SK-N-SH (cell line): ENCODE measurements at regions not wholly inside any gene's neighbourhood (a gene's known extent, or its start where the extent isn't known, plus 50 kb on each side); places are given as distances from the start of the nearest gene placed in this dataset.

Source experiments
- CTCF ChIA-PET: fragments of 300-600, 350-600 bp; formaldehyde crosslinking; extraction: SDS; loops from one replicate; lab custom pipeline; 2021; lab: Yijun Ruan, JAX
- POLR2A ChIA-PET: fragments of 350-600 bp; sonication (Branson Sonifier 250); formaldehyde crosslinking; extraction: SDS; loops from one replicate; lab custom pipeline; 2020; ENCODE audit warnings: antibody characterized with exemption, inconsistent platforms; lab: Yijun Ruan, JAX
- DNase-seq: peaks from one replicate; pipeline ENCODE4 v3.0.0; 2012
- H2AFZ ChIP-seq: fragments of 200-600 bp; sonication (generic); 2 replicates; pipeline ENCODE4 v1.8.1; 2016; ENCODE audit warnings: antibody characterized with exemption, mild to moderate bottlenecking, low read depth
- H3F3A ChIP-seq: fragments of 200-600 bp; sonication (generic); replicated peaks from 2 replicates; pipeline ENCODE3; 2016; ENCODE audit warnings: antibody characterized with exemption, mild to moderate bottlenecking; ENCODE audit not compliant: insufficient read depth
- H3K27ac ChIP-seq, 2 experiments: fragments of 200-500 bp in 1 of 2; fragments of 200-600 bp in 1 of 2; sonication (Bioruptor generic) in 1 of 2; sonication (generic), shearing (Covaris generic) in 1 of 2; 2 replicates each; pipeline versions ENCODE4 v1.5.1 to v1.6.1; 2014 to 2016; ENCODE audit warnings: low read depth in 2 of 2, inconsistent platforms in 1 of 2, low read length in 1 of 2, mild to moderate bottlenecking in 1 of 2, mixed read lengths in 1 of 2
- H3K27me3 ChIP-seq: fragments of 200-600 bp; sonication (generic), shearing (Covaris generic); 2 replicates; pipeline ENCODE4 v1.6.1; 2016; ENCODE audit warnings: mixed run types; ENCODE audit not compliant: insufficient read depth
- H3K36me3 ChIP-seq, 2 experiments: fragments of 200-500 bp in 1 of 2; fragments of 200-600 bp in 1 of 2; sonication (Bioruptor generic) in 1 of 2; sonication (generic) in 1 of 2; replicated peaks in 1 of 2; 2 replicates each; pipeline versions ENCODE3 to v1.5.1; 2014 to 2016; ENCODE audit warnings: low read length in 1 of 2, mild to moderate bottlenecking in 1 of 2; ENCODE audit not compliant: insufficient read depth in 2 of 2, control insufficient read depth in 1 of 2
- H3K4me1 ChIP-seq, 2 experiments: fragments of 200-500 bp in 1 of 2; fragments of 200-600 bp in 1 of 2; sonication (Bioruptor generic) in 1 of 2; sonication (generic), shearing (Covaris generic) in 1 of 2; 2 replicates each; pipeline versions ENCODE4 v1.5.1 to v1.6.1; 2014 to 2016; ENCODE audit warnings: low read depth in 1 of 2, low read length in 1 of 2, mixed run types in 1 of 2; ENCODE audit not compliant: insufficient read depth in 2 of 2, control insufficient read depth in 1 of 2
- H3K4me2 ChIP-seq: fragments of 200-600 bp; sonication (generic), shearing (Covaris generic); 2 replicates; pipeline ENCODE4 v1.6.1; 2017; ENCODE audit warnings: mixed run types
- H3K4me3 ChIP-seq, 2 experiments: fragments of 200-500 bp in 1 of 2; fragments of 200-600 bp in 1 of 2; sonication (Bioruptor generic) in 1 of 2; sonication (generic), shearing (Covaris generic) in 1 of 2; 2 replicates each; pipeline versions ENCODE4 v1.5.1 to v1.8.1; 2014 to 2016; ENCODE audit warnings: low read depth in 2 of 2, inconsistent platforms in 1 of 2, low read length in 1 of 2, mild to moderate bottlenecking in 1 of 2, mixed read lengths in 1 of 2, moderate library complexity in 1 of 2
- H3K79me2 ChIP-seq: fragments of 200-600 bp; sonication (generic); 2 replicates; pipeline ENCODE4 v1.8.1; 2017; ENCODE audit warnings: mild to moderate bottlenecking; ENCODE audit not compliant: insufficient read depth
- H3K9ac ChIP-seq: fragments of 200-600 bp; sonication (generic); 2 replicates; pipeline ENCODE4 v1.6.1; 2017; ENCODE audit warnings: mixed run types
- H3K9me2 ChIP-seq: fragments of 200-600 bp; sonication (generic); 2 replicates; pipeline ENCODE4 v1.6.1; 2017; ENCODE audit warnings: mixed run types
- H3K9me3 ChIP-seq: fragments of 200-600 bp; sonication (generic); 2 replicates; pipeline ENCODE4 v1.6.1; 2017; ENCODE audit warnings: mixed run types, mild to moderate bottlenecking, moderate library complexity
- H4K20me1 ChIP-seq: fragments of 200-600 bp; sonication (generic); 2 replicates; pipeline ENCODE4 v1.6.1; 2017; ENCODE audit warnings: mild to moderate bottlenecking, mixed run types; ENCODE audit not compliant: insufficient read depth
- CHD2 ChIP-seq: fragments of 150-350 bp; IDR thresholded peaks from 2 replicates; pipeline ENCODE4 v1.6.1; 2018; ENCODE audit warnings: low read length; ENCODE audit not compliant: partially characterized antibody
- CTCF ChIP-seq: fragments of 200-600 bp; sonication (generic); IDR thresholded peaks from 2 replicates; pipeline ENCODE4 v1.6.1; 2017; ENCODE audit warnings: antibody characterized with exemption, mild to moderate bottlenecking, moderate library complexity
- ELF1 ChIP-seq: IDR thresholded peaks from 2 replicates; pipeline ENCODE4 v1.4.0; 2012
- EP300 ChIP-seq, 2 experiments: IDR thresholded peaks; 2 replicates each; pipeline versions ENCODE4 v1.4.0 to v1.6.1; 2012; ENCODE audit warnings: borderline replicate concordance in 1 of 2, low read depth in 1 of 2, low read length in 1 of 2
- EZH2phosphoT487 ChIP-seq: fragments of 200-600 bp; sonication (generic); IDR thresholded peaks from 2 replicates; pipeline ENCODE4 v1.6.1; 2017; ENCODE audit warnings: low read depth, mixed run types, mild to moderate bottlenecking, antibody characterized with exemption, moderate library complexity, borderline replicate concordance
- FOXJ3 ChIP-seq: sonication (generic); formaldehyde crosslinking; IDR thresholded peaks from 2 replicates; pipeline ENCODE4 v1.5.1; 2020; ENCODE audit warnings: mild to moderate bottlenecking, missing genetic modification reagents
- FOXM1 ChIP-seq: IDR thresholded peaks from 2 replicates; pipeline ENCODE4 v1.4.0; 2012; ENCODE audit warnings: low read depth, mild to moderate bottlenecking
- GATA2 ChIP-seq: sonication (generic); formaldehyde crosslinking; IDR thresholded peaks from 2 replicates; pipeline ENCODE4 v1.5.0; 2020; ENCODE audit warnings: mild to moderate bottlenecking, missing genetic modification reagents
- JUND ChIP-seq: IDR thresholded peaks from 2 replicates; pipeline ENCODE4 v1.4.0; 2012
- MAX ChIP-seq: IDR thresholded peaks from 2 replicates; pipeline ENCODE4 v1.4.0; 2012; ENCODE audit warnings: low read depth
- MEF2A ChIP-seq: IDR thresholded peaks from 2 replicates; pipeline ENCODE4 v1.4.0; 2012; ENCODE audit warnings: low read depth, borderline replicate concordance
- MXI1 ChIP-seq: IDR thresholded peaks from 2 replicates; pipeline ENCODE4 v1.6.1; 2012; ENCODE audit warnings: mild to moderate bottlenecking, low read depth, low read length, improper control_type of control experiment
- NFIC ChIP-seq: IDR thresholded peaks from 2 replicates; pipeline ENCODE4 v1.4.0; 2012; ENCODE audit warnings: borderline replicate concordance
- NRF1 ChIP-seq: IDR thresholded peaks from 2 replicates; pipeline ENCODE4 v1.6.1; 2012; ENCODE audit warnings: low read depth, mild to moderate bottlenecking, low read length
- RAD21 ChIP-seq: IDR thresholded peaks from 2 replicates; pipeline ENCODE4 v1.6.1; 2012; ENCODE audit warnings: mild to moderate bottlenecking, low read length
- RCOR1 ChIP-seq: fragments of 150-350 bp; IDR thresholded peaks from 2 replicates; pipeline ENCODE4 v1.6.1; 2017; ENCODE audit warnings: antibody characterized with exemption, low read length
- REST ChIP-seq: IDR thresholded peaks from 2 replicates; pipeline ENCODE4 v1.6.1; 2012; ENCODE audit warnings: mild to moderate bottlenecking, low read depth, low read length, moderate library complexity
- RFX5 ChIP-seq: IDR thresholded peaks from 2 replicates; pipeline ENCODE4 v1.6.1; 2012; ENCODE audit warnings: mild to moderate bottlenecking, improper control_type of control experiment, low read length
- SMC3 ChIP-seq: IDR thresholded peaks from 2 replicates; pipeline ENCODE4 v1.6.1; 2012; ENCODE audit warnings: low read depth, low read length, improper control_type of control experiment
- TAF1 ChIP-seq: IDR thresholded peaks from 2 replicates; pipeline ENCODE4 v1.6.1; 2012; ENCODE audit warnings: low read depth, mild to moderate bottlenecking, low read length, moderate library complexity, borderline replicate concordance
- TCF12 ChIP-seq: IDR thresholded peaks from 2 replicates; pipeline ENCODE4 v1.4.0; 2012
- TEAD4 ChIP-seq: IDR thresholded peaks from 2 replicates; pipeline ENCODE4 v1.4.0; 2012; ENCODE audit warnings: mild to moderate bottlenecking, borderline replicate concordance; ENCODE audit not compliant: insufficient read depth
- USF1 ChIP-seq: IDR thresholded peaks from 2 replicates; pipeline ENCODE4 v1.4.0; 2012; ENCODE audit warnings: low read depth, borderline replicate concordance
- ZBTB33 ChIP-seq: IDR thresholded peaks from 2 replicates; pipeline ENCODE4 v1.4.0; 2012; ENCODE audit warnings: low read depth, borderline replicate concordance
- WGBS: methylation state at CpG from one replicate; pipeline ENCODE4 v1.1.6; 2017; ENCODE audit warnings: low lambda C conversion rate; 5-methylcytosine and 5-hydroxymethylcytosine counted together

GRCh38 chr9:106287091-106287631, 575.8 kb upstream of the ZNF462 start:
- H3K4me3 ChIP-seq, result no peak overlapping the region; a peak in 1 of 4 replicates
- no peak overlapping the region for H2AFZ ChIP-seq
- H3K4me2 ChIP-seq, result no peak overlapping the region
- no peaks in the 10 kb centered on the region for H4K20me1 ChIP-seq
- H3K27me3 ChIP-seq, result no peaks in the 10 kb centered on the region
- H3K9me3 ChIP-seq, result no peaks in the 10 kb centered on the region
- no peaks in the 10 kb centered on the region for H3K9me2 ChIP-seq
- ChIA-PET POLR2A (no interaction called here), CTCF (interaction anchor here (0.9 to 1.2 kb wide), 3 partner anchors 7 to 664 kb away, joined by 3 to 5 read pairs (median 3); no protein-coding TSS in a partner anchor)
- H3K27ac ChIP-seq, result peak overlapping the region in 1 of 2 experiments; percentile 86; a peak in 2 of 4 replicates
- WGBS, result 13% methylated on average over 10 of the region's 10 CpGs
- no peaks in the 10 kb centered on the region for H3K79me2 ChIP-seq
- H3F3A ChIP-seq, result no peaks in the 10 kb centered on the region
- H3K36me3 ChIP-seq, result no peaks in the 10 kb centered on the region
- TF ChIP-seq RCOR1 (no peak; the same call in 1 of the 2 replicates), REST (no peak), EZH2phosphoT487 (no peak), SMC3 (no peak), FOXM1 (no peak), EP300 (IDR thresholded peaks at IDR 0.05; ENCODE audit: borderline replicate concordance in 1 of 2, low read depth in 1 of 2, low read length in 1 of 2) (no peak), ZBTB33 (no peak), MAX (no peak), TEAD4 (no peak), FOXJ3 (CRISPR knock-in tag) (no peak), RAD21 (peak; percentile 16; the same call in 1 of the 2 replicates), TAF1 (no peak), RFX5 (no peak), USF1 (no peak), TCF12 (no peak), MEF2A (no peak), CTCF (no peak), CHD2 (peak; percentile 58), ELF1 (no peak), NFIC (no peak), GATA2 (CRISPR knock-in tag) (peak; percentile 45; the same call in 1 of the 2 replicates), JUND (no peak), NRF1 (no peak), MXI1 (no peak)
- peak; percentile 41 for DNase-seq
- no peak overlapping the region for H3K9ac ChIP-seq
- H3K4me1 ChIP-seq, result peaks cover 0 to 25% of the 10 kb centered on the region in 2 experiments; a peak in 2 of 4 replicates
